Brain microvascular endothelial cell (primary cell): ENCODE measurements at regions not wholly inside any gene's neighbourhood (a gene's known extent, or its start where the extent isn't known, plus 50 kb on each side); places are given as distances from the start of the nearest gene placed in this dataset.

ENCODE experiments used
- DNase-seq: peaks from one replicate; pipeline ENCODE4 v3.0.0-alpha.2; 2020
- H3K27ac ChIP-seq: fragments of 250-450 bp; sonication (Bioruptor Pico); 2 replicates; pipeline ENCODE4 v1.5.1; 2020; ENCODE audit warnings: mild to moderate bottlenecking, moderate library complexity
- H3K27me3 ChIP-seq: fragments of 250-450 bp; sonication (Bioruptor Pico); replicated peaks from 2 replicates; pipeline ENCODE4 v1.5.1; 2020; ENCODE audit warnings: mild to moderate bottlenecking
- H3K36me3 ChIP-seq: fragments of 250-450 bp; sonication (Bioruptor Pico); replicated peaks from 2 replicates; pipeline ENCODE4 v1.5.1; 2020; ENCODE audit warnings: mild to moderate bottlenecking
- H3K4me3 ChIP-seq: 2 replicates; pipeline ENCODE4 v1.5.1; 2011; ENCODE audit warnings: low read depth, mild to moderate bottlenecking, control low read depth, low read length, moderate library complexity
- in situ Hi-C: cut with HindIII; loops from 2 replicates; pipeline ENCODE4 v1.10.0; 2017; ENCODE audit warnings: low sequenced_read_pairs, low pct_ligation_motif_present
- TF ChIP-seq, protein P1 (sequence below): IDR thresholded peaks from 2 replicates; pipeline ENCODE4 v1.5.1; 2011; ENCODE audit warnings: low read depth, mild to moderate bottlenecking, moderate library complexity, low read length, control low read depth, inconsistent platforms; ENCODE audit errors: missing control alignments

DNA sequence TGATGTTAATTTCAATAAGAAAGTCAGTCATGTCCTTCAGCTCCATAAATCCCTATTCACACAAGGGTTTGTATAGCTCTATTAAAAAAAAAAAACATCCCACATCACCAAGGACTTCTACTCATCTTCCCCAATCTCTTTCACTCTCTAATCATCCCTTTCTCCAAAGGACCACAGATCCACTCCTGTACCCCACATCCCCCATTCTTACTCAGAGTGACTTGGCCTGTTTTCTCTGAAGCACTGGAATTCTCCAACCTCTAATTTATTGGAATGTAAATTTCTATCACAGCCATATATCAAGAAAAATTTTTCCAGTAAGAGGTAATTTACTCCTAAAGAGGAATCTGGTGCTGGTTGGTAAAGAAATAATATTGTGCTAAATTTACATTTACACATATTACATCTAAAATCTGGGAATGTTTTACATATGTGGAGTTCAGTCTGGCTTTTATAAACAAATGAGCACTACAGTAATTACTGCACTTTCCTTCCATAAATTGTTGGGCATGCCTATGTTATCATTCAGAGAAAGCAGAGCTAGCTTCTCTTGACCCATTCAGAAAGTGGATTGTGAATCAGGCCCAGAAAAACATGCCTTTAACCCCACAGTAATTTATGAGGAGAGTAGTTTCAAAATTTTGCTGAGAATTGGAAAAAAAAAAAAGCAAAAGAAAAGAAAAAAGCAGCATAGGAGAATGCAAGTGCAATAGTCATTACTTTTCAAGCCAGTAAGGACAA, 399.5 kb upstream of the TNC start:
- TF ChIP-seq, protein P1, sequence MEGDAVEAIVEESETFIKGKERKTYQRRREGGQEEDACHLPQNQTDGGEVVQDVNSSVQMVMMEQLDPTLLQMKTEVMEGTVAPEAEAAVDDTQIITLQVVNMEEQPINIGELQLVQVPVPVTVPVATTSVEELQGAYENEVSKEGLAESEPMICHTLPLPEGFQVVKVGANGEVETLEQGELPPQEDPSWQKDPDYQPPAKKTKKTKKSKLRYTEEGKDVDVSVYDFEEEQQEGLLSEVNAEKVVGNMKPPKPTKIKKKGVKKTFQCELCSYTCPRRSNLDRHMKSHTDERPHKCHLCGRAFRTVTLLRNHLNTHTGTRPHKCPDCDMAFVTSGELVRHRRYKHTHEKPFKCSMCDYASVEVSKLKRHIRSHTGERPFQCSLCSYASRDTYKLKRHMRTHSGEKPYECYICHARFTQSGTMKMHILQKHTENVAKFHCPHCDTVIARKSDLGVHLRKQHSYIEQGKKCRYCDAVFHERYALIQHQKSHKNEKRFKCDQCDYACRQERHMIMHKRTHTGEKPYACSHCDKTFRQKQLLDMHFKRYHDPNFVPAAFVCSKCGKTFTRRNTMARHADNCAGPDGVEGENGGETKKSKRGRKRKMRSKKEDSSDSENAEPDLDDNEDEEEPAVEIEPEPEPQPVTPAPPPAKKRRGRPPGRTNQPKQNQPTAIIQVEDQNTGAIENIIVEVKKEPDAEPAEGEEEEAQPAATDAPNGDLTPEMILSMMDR = no peak
- H3K27ac ChIP-seq = no peak overlapping the region
- H3K36me3 ChIP-seq = no peaks in the 10 kb centered on the region
- DNase-seq = no peak
- H3K4me3 ChIP-seq = no peak overlapping the region
- in situ Hi-C loops = no loop called here
- no peaks in the 10 kb centered on the region for H3K27me3 ChIP-seq

DNA sequence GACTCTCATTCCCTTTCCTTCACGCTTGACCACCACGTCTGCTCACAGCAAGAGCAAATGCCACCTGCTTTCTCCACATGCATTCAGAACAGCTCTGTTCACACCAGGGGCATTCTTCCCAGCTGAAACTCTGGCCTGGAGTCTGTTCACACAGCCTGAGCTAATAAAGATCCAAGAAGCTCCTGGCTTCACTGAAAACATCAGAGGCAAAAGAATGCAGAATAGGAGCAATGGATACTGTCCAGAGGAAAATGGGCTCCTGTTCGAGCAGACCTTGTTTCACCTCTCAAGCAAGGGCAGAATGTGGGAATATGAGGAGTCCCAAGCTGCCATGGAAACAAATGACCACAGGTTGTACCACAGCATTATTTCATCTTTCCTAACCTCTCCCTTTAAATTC, 402.7 kb upstream of the TNC start:
- in situ Hi-C loops = no loop called here
- Histone ChIP-seq H3K27me3 (no peaks in the 10 kb centered on the region), H3K36me3 (no peaks in the 10 kb centered on the region), H3K4me3 (no peak overlapping the region), H3K27ac (no peak overlapping the region)
- no peak for DNase-seq
- TF ChIP-seq, protein P1 = no peak

DNA sequence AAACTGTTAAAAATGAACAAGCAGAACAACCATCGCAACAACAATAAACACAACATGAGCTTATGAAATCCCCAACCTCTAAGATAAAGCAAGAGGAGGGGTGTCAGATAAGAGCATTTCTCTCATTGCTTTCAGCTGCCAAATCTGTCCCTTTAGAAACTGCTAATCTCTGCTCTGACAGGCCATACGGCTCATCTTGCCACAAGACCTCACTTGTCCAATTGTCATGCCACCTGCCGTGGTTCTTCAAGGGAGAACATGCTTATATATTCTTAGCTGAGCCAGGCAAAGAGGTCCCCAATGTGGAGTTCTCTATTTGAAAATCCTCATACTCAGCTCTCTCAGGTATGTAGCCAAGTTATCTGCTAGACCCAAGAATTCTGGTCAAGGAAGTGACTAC, 405.0 kb upstream of the TNC start:
- Histone ChIP-seq H3K4me3 (no peak overlapping the region), H3K36me3 (no peaks in the 10 kb centered on the region), H3K27me3 (no peaks in the 10 kb centered on the region), H3K27ac (no peak overlapping the region)
- TF ChIP-seq, protein P1 = no peak
- in situ Hi-C loops = no loop called here
- no peak for DNase-seq

DNA sequence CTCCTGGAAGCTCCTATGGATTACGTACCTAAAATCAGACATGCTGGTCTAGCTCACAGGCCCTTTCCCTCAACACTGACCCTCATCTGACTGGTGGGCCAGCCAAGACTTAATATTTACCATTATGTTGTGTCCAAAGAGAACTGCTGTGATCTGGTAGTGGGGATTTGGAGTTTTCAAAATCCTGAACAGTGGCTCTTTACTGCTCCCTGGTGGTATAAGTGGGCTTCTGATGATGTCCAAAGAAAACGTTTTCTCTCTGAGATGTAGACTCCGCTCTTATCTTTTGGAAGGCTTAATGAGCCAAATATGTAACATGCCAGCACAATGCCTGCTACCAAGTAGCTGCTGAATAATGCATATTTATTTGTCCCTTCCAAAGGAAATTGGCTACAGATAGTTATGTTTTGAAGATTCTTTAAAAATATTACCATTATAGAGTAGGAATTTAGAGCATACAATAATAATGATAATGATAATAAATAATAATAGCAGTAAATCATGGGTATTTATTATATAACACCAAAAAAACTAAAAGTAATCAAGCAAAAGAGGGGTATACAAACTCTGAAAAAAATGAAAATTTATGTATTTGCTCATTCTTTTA, 406.6 kb upstream of the TNC start:
- Histone ChIP-seq H3K36me3 (no peaks in the 10 kb centered on the region), H3K4me3 (no peak overlapping the region), H3K27ac (no peak overlapping the region), H3K27me3 (no peaks in the 10 kb centered on the region)
- in situ Hi-C loops = no loop called here
- DNase-seq = peak; percentile 71
- TF ChIP-seq, protein P1 = peak; percentile 79

DNA sequence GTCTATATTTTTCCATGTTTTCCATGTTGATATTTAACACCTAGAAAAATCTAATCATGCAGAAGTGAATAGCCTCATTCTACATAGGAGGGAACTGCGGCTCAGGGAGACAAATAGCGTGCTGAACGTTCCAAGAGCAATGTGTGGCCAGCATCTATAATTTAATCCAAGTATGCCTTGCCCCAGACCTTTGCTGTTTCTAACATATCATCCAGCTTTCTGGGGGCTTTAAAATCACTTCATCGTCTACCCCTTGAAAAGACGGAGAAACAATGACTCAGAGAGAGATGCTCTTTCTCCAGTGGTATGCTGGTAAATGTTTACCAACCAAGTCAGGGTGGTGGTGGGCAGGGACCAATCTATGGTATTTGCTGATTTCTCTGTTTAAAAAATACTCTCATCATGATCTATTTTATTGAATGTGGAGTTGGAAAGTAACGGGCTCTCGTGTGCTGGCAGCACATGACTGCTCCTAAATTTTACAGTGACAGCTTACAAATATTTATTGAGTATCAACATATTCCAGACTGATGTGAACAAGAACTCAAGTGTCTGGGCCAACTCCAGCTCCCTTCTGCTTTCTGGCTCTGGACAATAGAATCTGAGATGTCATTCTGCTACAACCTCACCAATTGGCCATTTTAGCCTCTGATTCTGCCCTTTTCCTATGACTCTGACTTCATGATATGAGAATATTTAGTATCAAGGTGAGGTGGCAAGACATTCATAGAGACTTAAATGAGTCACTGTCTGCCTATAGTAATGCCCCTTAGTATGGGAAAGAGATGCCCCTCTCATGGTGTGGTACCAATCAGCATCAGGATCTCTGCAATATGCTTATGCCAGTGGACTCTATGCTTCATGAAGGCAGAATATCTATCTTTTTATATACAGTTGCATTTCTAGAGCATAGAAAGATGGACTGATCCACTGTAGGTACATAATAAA, 407.4 kb upstream of the TNC start:
- in situ Hi-C loops = no loop called here
- TF ChIP-seq, protein P1 = no peak

More for the DNA sequence above, 407.4 kb upstream of the TNC start:
- Histone ChIP-seq H3K27me3 (no peaks in the 10 kb centered on the region), H3K4me3 (no peak overlapping the region), H3K27ac (no peak overlapping the region), H3K36me3 (no peaks in the 10 kb centered on the region)
- no peak for DNase-seq
